ENCODE measurements at regions not wholly inside any gene's neighbourhood (a gene's known extent, or its start where the extent isn't known, plus 50 kb on each side); places are given as distances from the start of the nearest gene placed in this dataset.
"Not testable (repeated sequence)": the region's sequence is repeated elsewhere in the genome, so short reads cannot be mapped to it uniquely, and the experiment has no call there.

- Histone ChIP-seq H3F3A (ENCODE audit: insufficient read depth, low read depth) (no peaks in the 10 kb centered on the region), H3K36me3 (ENCODE audit: low read depth) (no peaks in the 10 kb centered on the region), H2AFZ (no peak overlapping the region), H4K20me1 (ENCODE audit: insufficient read depth) (no peaks in the 10 kb centered on the region), H3K27me3 (ENCODE audit: insufficient read depth, low read depth) (no peaks in the 10 kb centered on the region), H3K4me2 (no peak overlapping the region), H3K79me2 (ENCODE audit: low read depth) (no peaks in the 10 kb centered on the region), H3K4me3 (no peak overlapping the region), H3K9me3 (ENCODE audit: insufficient read depth, low read depth) (no peaks in the 10 kb centered on the region), H3K27ac (no peak overlapping the region), H3K9me2 (ENCODE audit: insufficient read depth) (no peaks in the 10 kb centered on the region), H3K4me1 (replicated peaks; ENCODE audit: insufficient read depth) (no peaks in the 10 kb centered on the region)
- DNase-seq = no peak
- intact Hi-C loops (cut with micrococcal nuclease; ENCODE audit: unreplicated experiment) = no loop called here
- TF ChIP-seq CTCF (conservative IDR thresholded peaks at IDR 0.05) = no peak
- no peak for TF ChIP-seq EZH2 (IDR thresholded peaks at IDR 0.05; ENCODE audit: low read depth)
- POLR2A ChIA-PET (ENCODE audit: unreplicated experiment) = no interaction called here
- BruUV-seq (replicated peaks) = no TSS peak
- CTCF ChIA-PET = interaction anchor here (0.6 kb wide), 1 partner anchor 607 kb away, joined by 3 read pairs; no protein-coding TSS in a partner anchor
Observed at GRCh38 chr16:52350031-52350642, 196.8 kb downstream of the TOX3 start.

DNA sequence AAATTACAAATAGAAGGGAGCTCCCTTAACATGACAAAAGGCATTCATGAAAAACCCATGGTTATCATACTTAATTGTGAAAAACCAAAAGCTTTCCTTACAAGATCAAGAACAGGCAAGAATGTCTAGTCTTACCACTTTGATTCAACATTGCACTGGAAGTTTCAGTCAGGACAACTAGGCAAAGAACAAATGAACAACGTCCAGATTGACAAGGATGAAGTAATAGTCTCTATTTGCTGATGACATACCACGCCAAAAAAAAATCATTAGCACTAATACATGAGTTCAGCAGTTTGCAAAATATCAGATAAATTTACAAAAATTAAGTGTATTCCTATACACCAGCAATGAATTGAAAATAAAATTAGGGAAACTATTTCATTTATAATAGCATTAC, 200.2 kb downstream of the TOX3 start:
- ChIA-PET CTCF (interaction anchor here (0.7 kb wide), 1 partner anchor 681 kb away, joined by 3 read pairs; no protein-coding TSS in a partner anchor), POLR2A (ENCODE audit: unreplicated experiment) (no interaction called here)
- Histone ChIP-seq H2AFZ (no peak overlapping the region), H3K4me3 (no peak overlapping the region), H4K20me1 (ENCODE audit: insufficient read depth) (no peaks in the 10 kb centered on the region; the same call in 1 of the 2 replicates), H3F3A (ENCODE audit: insufficient read depth, low read depth) (no peaks in the 10 kb centered on the region), H3K27me3 (ENCODE audit: insufficient read depth, low read depth) (no peaks in the 10 kb centered on the region), H3K27ac (no peak overlapping the region), H3K9me3 (ENCODE audit: insufficient read depth, low read depth) (no peaks in the 10 kb centered on the region), H3K4me2 (no peak overlapping the region), H3K79me2 (ENCODE audit: low read depth) (no peaks in the 10 kb centered on the region), H3K4me1 (replicated peaks; ENCODE audit: insufficient read depth) (no peaks in the 10 kb centered on the region), H3K36me3 (ENCODE audit: low read depth) (no peaks in the 10 kb centered on the region), H3K9me2 (ENCODE audit: insufficient read depth) (no peaks in the 10 kb centered on the region)
- TF ChIP-seq EZH2 (IDR thresholded peaks at IDR 0.05; ENCODE audit: low read depth) (no peak), CTCF (conservative IDR thresholded peaks at IDR 0.05) (no peak)
- no peak for DNase-seq
- BruUV-seq (replicated peaks) = no TSS peak
- intact Hi-C loops (cut with micrococcal nuclease; ENCODE audit: unreplicated experiment) = no loop called here

DNA sequence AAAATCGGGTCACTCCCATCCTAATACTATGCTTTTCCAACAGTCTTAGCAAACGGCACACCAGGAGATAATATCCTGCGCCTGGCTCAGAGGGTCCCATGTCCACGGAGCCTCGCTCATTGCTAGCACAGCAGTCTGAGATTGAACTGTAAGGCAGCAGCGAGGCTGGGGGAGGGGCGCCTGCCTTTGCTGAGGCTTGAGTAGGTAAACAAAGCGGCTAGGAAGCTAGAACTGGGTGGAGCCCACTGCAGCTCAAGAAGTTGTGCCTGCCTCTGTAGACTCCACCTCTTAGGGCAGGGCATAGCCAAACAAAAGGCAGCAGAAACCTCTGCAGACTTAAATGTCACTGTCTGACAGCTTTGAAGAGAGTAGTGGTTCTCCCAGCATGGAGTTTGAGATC, 213.3 kb downstream of the TOX3 start:
- H4K20me1 ChIP-seq (ENCODE audit: insufficient read depth); DNase-seq; intact Hi-C loops (cut with micrococcal nuclease; ENCODE audit: unreplicated experiment); H3K79me2 ChIP-seq (ENCODE audit: low read depth); H2AFZ ChIP-seq; H3K4me2 ChIP-seq; H3K27me3 ChIP-seq (ENCODE audit: insufficient read depth, low read depth); H3F3A ChIP-seq (ENCODE audit: insufficient read depth, low read depth); H3K4me3 ChIP-seq; H3K9me2 ChIP-seq (ENCODE audit: insufficient read depth); CTCF ChIA-PET; H3K4me1 ChIP-seq (replicated peaks; ENCODE audit: insufficient read depth); H3K36me3 ChIP-seq (ENCODE audit: low read depth); POLR2A ChIA-PET (ENCODE audit: unreplicated experiment); H3K9me3 ChIP-seq (ENCODE audit: insufficient read depth, low read depth); BruUV-seq (replicated peaks); H3K27ac ChIP-seq: not testable (repeated sequence)

- Histone ChIP-seq H3K79me2 (ENCODE audit: low read depth) (no peaks in the 10 kb centered on the region), H2AFZ (no peak overlapping the region), H3F3A (ENCODE audit: insufficient read depth, low read depth) (no peaks in the 10 kb centered on the region), H3K9me2 (ENCODE audit: insufficient read depth) (no peaks in the 10 kb centered on the region), H3K36me3 (ENCODE audit: low read depth) (no peaks in the 10 kb centered on the region), H3K4me1 (replicated peaks; ENCODE audit: insufficient read depth) (no peaks in the 10 kb centered on the region), H3K9me3 (ENCODE audit: insufficient read depth, low read depth) (no peaks in the 10 kb centered on the region), H4K20me1 (ENCODE audit: insufficient read depth) (no peaks in the 10 kb centered on the region), H3K27me3 (ENCODE audit: insufficient read depth, low read depth) (no peaks in the 10 kb centered on the region), H3K4me2 (no peak overlapping the region), H3K27ac (no peak overlapping the region), H3K4me3 (no peak overlapping the region)
- CTCF ChIA-PET = no interaction called here
- no peak for TF ChIP-seq EZH2 (IDR thresholded peaks at IDR 0.05; ENCODE audit: low read depth)
- TF ChIP-seq CTCF (conservative IDR thresholded peaks at IDR 0.05) = no peak
- BruUV-seq (replicated peaks) = no TSS peak
- no peak for DNase-seq
- intact Hi-C loops (cut with micrococcal nuclease; ENCODE audit: unreplicated experiment) = no loop called here
- POLR2A ChIA-PET (ENCODE audit: unreplicated experiment) = no interaction called here
Observed at GRCh38 chr16:52320930-52321439, 226.0 kb downstream of the TOX3 start.
